Right lobe of liver (tissue), 4 donors: ENCODE measurements at regions not wholly inside any gene's neighbourhood (a gene's known extent, or its start where the extent isn't known, plus 50 kb on each side); places are given as distances from the start of the nearest gene placed in this dataset.

Experiments
- CTCF ChIP-seq, 4 donors: fragments of 200-600 bp in 3 of 4; fragments of 450-650 bp in 1 of 4; IDR thresholded peaks; one replicate each; pipeline versions ENCODE4 v1.5.1 to v1.8.0; 2016 to 2022; ENCODE audit warnings: antibody characterized with exemption in 4 of 4, mild to moderate bottlenecking in 2 of 4
- POLR2A ChIP-seq: fragments of 450-650 bp; IDR thresholded peaks from one replicate; pipeline ENCODE4 v1.6.1; 2017; ENCODE audit warnings: antibody characterized with exemption, mild to moderate bottlenecking
- donor health status: DM: no; HTN: no; CAD: no.
- donor health status: DM: no; HTN: no; CAD: no.
- donor health status: DM: no; HTN: yes; CAD: no.

DNA sequence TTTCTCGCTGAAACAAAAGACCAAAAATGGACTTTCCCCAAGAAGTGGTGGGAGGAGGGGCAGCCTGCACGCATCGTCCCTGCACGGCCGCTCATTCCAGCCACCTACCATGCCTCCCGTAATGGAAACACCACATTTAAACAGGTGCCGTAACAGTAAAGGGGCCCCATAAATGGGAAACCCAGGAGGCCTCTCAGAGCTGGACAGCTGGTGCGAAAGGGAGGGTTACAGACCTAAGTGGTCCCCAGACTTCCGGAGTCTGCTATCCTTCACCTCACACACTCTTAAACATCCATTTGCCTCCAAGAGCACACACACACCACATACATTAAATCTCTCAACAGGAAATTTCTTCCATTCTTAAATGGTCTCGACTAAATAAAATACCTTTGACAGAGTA lies 120.7 kb upstream of the SOD1 start:
- TF ChIP-seq CTCF (IDR thresholded peaks at IDR 0.05) (no peak), POLR2A (no peak)
